ENCODE measurements at regions not wholly inside any gene's neighbourhood (a gene's known extent, or its start where the extent isn't known, plus 50 kb on each side); places are given as distances from the start of the nearest gene placed in this dataset.

GRCh38 chr20:16808796-16809195 lies 60.6 kb downstream of the OTOR start:
- no peaks in the 10 kb centered on the region for H3K36me3 ChIP-seq (ENCODE audit: control insufficient read depth in 2 of 2, extremely low read depth in 1 of 2, insufficient read depth in 2 of 2, low read length in 2 of 2)
- no peak for TF ChIP-seq EZH2 (IDR thresholded peaks at IDR 0.05; ENCODE audit: low read length)
- TF ChIP-seq CTCF (optimal IDR thresholded peaks at IDR 0.05 in 1 of 3, IDR thresholded peaks at IDR 0.05 in 1 of 3, conservative IDR thresholded peaks at IDR 0.05 in 1 of 3; ENCODE audit: extremely low read depth in 1 of 3, insufficient read depth in 2 of 3, low read length in 3 of 3) = no peak
- H3K27ac ChIP-seq (ENCODE audit: control insufficient read depth, insufficient read depth, low read length) = no peak overlapping the region
- DNase-seq (ENCODE audit: low read depth, low spot score) (no peak), FAIRE-seq (no peak)
- H3K27me3 ChIP-seq (ENCODE audit: control insufficient read depth, extremely low read depth, insufficient read depth, low read length) = peaks cover 4% of the 10 kb centered on the region
- H3K4me2 ChIP-seq (ENCODE audit: control insufficient read depth, extremely low read depth, insufficient read depth, low read depth, low read length) = no peak overlapping the region
- no peaks in the 10 kb centered on the region for H4K20me1 ChIP-seq (ENCODE audit: control insufficient read depth, extremely low read depth, insufficient read depth, low read length)
- dilution Hi-C loops (cut with MboI; ENCODE audit: extremely low pct_ligation_motif_present, low sequenced_read_pairs) = loop anchor here (25.0 kb wide), 1 partner anchor 629 kb away; no protein-coding TSS in a partner anchor
- H3K9ac ChIP-seq (ENCODE audit: control insufficient read depth, extremely low read depth, insufficient read depth, low read length) = no peak overlapping the region
- H3K4me1 ChIP-seq (ENCODE audit: control insufficient read depth, extremely low read depth, insufficient read depth, low read length) = no peaks in the 10 kb centered on the region
- no peak overlapping the region for H3K4me3 ChIP-seq (ENCODE audit: control insufficient read depth in 2 of 3, extremely low read depth in 1 of 3, insufficient read depth in 2 of 3, low read depth in 1 of 3, low read length in 3 of 3)
- no peaks in the 10 kb centered on the region for H3K9me1 ChIP-seq (ENCODE audit: control insufficient read depth, extremely low read depth, insufficient read depth, low read length)
- no peaks in the 10 kb centered on the region for H3K9me3 ChIP-seq (ENCODE audit: control insufficient read depth, low read depth, low read length)
- no peaks in the 10 kb centered on the region for H3K79me2 ChIP-seq (ENCODE audit: control insufficient read depth, insufficient read depth, low read length)
- H2AFZ ChIP-seq (ENCODE audit: control insufficient read depth, low read length) = no peak overlapping the region

GRCh38 chr20:16810216-16810615 lies 62.1 kb downstream of the OTOR start:
- H3K9me3 ChIP-seq (ENCODE audit: control insufficient read depth, low read depth, low read length) = no peaks in the 10 kb centered on the region
- no peaks in the 10 kb centered on the region for H4K20me1 ChIP-seq (ENCODE audit: control insufficient read depth, extremely low read depth, insufficient read depth, low read length)
- no peaks in the 10 kb centered on the region for H3K79me2 ChIP-seq (ENCODE audit: control insufficient read depth, insufficient read depth, low read length)
- H3K4me2 ChIP-seq (ENCODE audit: control insufficient read depth, extremely low read depth, insufficient read depth, low read depth, low read length) = no peak overlapping the region
- dilution Hi-C loops (cut with MboI; ENCODE audit: extremely low pct_ligation_motif_present, low sequenced_read_pairs) = loop anchor here (25.0 kb wide), 1 partner anchor 627 kb away; no protein-coding TSS in a partner anchor
- H2AFZ ChIP-seq (ENCODE audit: control insufficient read depth, low read length) = no peak overlapping the region
- H3K4me1 ChIP-seq (ENCODE audit: control insufficient read depth, extremely low read depth, insufficient read depth, low read length) = no peaks in the 10 kb centered on the region
- H3K4me3 ChIP-seq (ENCODE audit: control insufficient read depth in 2 of 3, extremely low read depth in 1 of 3, insufficient read depth in 2 of 3, low read depth in 1 of 3, low read length in 3 of 3) = no peak overlapping the region
- no peak for TF ChIP-seq EZH2 (IDR thresholded peaks at IDR 0.05; ENCODE audit: low read length)
- no peak for TF ChIP-seq CTCF (optimal IDR thresholded peaks at IDR 0.05 in 1 of 3, IDR thresholded peaks at IDR 0.05 in 1 of 3, conservative IDR thresholded peaks at IDR 0.05 in 1 of 3; ENCODE audit: extremely low read depth in 1 of 3, insufficient read depth in 2 of 3, low read length in 3 of 3)
- DNase-seq (ENCODE audit: low read depth, low spot score) (no peak), FAIRE-seq (no peak)
- no peaks in the 10 kb centered on the region for H3K9me1 ChIP-seq (ENCODE audit: control insufficient read depth, extremely low read depth, insufficient read depth, low read length)
- peaks cover 4% of the 10 kb centered on the region for H3K27me3 ChIP-seq (ENCODE audit: control insufficient read depth, extremely low read depth, insufficient read depth, low read length)
- H3K27ac ChIP-seq (ENCODE audit: control insufficient read depth, insufficient read depth, low read length) = no peak overlapping the region
- no peaks in the 10 kb centered on the region for H3K36me3 ChIP-seq (ENCODE audit: control insufficient read depth in 2 of 2, extremely low read depth in 1 of 2, insufficient read depth in 2 of 2, low read length in 2 of 2)
- H3K9ac ChIP-seq (ENCODE audit: control insufficient read depth, extremely low read depth, insufficient read depth, low read length) = no peak overlapping the region

Measured in keratinocyte (primary cell).